Breast epithelium (tissue), 4 donors: ENCODE measurements at regions not wholly inside any gene's neighbourhood (a gene's known extent, or its start where the extent isn't known, plus 50 kb on each side); places are given as distances from the start of the nearest gene placed in this dataset.
"Not testable (repeated sequence)": the region's sequence is repeated elsewhere in the genome, so short reads cannot be mapped to it uniquely, and the experiment has no call there.

Source experiments
- DNase-seq, 2 donors: peaks; one replicate each; pipeline ENCODE4 v3.0.0-alpha.2; 2019; ENCODE audit warnings: low spot score in 2 of 2
- H3K27ac ChIP-seq, 2 donors: fragments of 200-600 bp; sonication (generic) in 1 of 2; one replicate each; pipeline ENCODE4 v1.5.1; 2016 to 2019; ENCODE audit warnings: mild to moderate bottlenecking in 1 of 2
- H3K27me3 ChIP-seq, 2 donors: fragments of 200-600 bp; sonication (generic) in 1 of 2; one replicate each; pipeline versions ENCODE4 v1.5.1 to v1.6.0; 2017 to 2019; ENCODE audit warnings: control low read depth in 1 of 2, mild to moderate bottlenecking in 1 of 2
- H3K36me3 ChIP-seq: fragments of 200-600 bp; one replicate; pipeline ENCODE4 v1.5.1; 2019
- H3K4me1 ChIP-seq, 2 donors: fragments of 200-600 bp; sonication (generic); one replicate each; pipeline ENCODE4 v1.5.1; 2016 to 2019; ENCODE audit warnings: control low read depth in 1 of 2
- H3K4me3 ChIP-seq, 3 donors: fragments of 200-600 bp; sonication (generic); 1 replicate in 2 of 3; 2 replicates in 1 of 3; pipeline ENCODE4 v1.5.1; 2016 to 2019; ENCODE audit warnings: mild to moderate bottlenecking in 3 of 3, moderate library complexity in 2 of 3
- H3K9me3 ChIP-seq, 2 donors: fragments of 200-600 bp; sonication (generic) in 1 of 2; one replicate each; pipeline ENCODE4 v1.5.1; 2016 to 2019; ENCODE audit warnings: control low read depth in 1 of 2
- POLR2A ChIP-seq: fragments of 450-650 bp; IDR thresholded peaks from one replicate; pipeline ENCODE4 v1.6.1; 2016; ENCODE audit warnings: antibody characterized with exemption, mild to moderate bottlenecking, moderate library complexity
- POLR2AphosphoS5 ChIP-seq, 3 donors: sonication (generic); formaldehyde crosslinking; IDR thresholded peaks; one replicate each; pipeline ENCODE4 v1.6.1; 2017; ENCODE audit warnings: antibody characterized with exemption in 3 of 3
- intact Hi-C: fragments of 100-400 bp; cut with DNase I; formaldehyde crosslinking; loops from one replicate; pipeline ENCODE4 v1.15.1; 2023; ENCODE audit warnings: low total_unique reads
- TF ChIP-seq, protein P1 (sequence below), 3 donors: fragments of 450-650 bp; IDR thresholded peaks; one replicate each; pipeline ENCODE4 v1.5.1; 2016 to 2017; ENCODE audit warnings: antibody characterized with exemption in 3 of 3, mild to moderate bottlenecking in 3 of 3, moderate library complexity in 3 of 3

DNA sequence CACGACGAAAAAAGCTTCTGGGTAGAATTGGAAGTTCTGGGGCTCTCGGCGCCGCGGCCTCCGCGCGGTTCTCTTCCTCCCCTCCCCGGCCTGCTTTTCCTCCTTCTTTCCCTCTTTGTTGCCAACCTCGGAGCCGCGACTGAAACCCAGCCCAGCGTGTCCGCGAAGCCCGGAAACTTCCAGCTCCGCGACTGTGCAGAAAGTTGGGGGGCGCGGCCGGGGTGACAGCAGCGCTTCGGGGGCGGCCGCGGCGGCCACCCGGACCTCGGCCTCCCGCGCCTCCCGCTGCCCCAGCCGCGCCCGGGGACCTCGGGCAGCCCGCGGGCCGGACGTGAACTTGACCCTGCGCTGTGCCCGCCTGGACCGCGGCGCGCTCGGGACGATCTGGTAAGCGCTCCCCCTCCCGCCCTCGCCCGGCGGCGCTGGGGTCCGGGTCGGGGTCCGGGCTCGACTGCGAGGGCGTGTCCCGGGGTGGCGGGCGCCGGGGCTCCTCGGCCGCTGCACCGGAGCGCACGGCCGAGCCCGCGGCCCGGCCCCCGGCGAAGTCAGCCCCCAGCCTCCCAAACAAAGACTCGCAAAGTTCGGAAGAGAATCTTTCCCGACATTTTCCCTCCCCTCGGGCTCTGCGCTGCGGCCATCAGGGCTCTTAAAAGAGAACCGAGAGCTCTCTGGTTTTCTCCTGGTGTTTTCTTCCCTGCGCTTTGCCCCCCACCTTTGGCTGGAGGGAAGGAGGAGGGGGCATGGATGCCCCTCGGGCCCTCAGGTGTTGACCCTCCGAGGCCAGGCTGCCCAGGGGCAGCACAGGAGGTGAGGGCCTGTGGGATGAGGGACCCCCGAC, 67.9 kb upstream of the WNT7B start:
- intact Hi-C loops = no loop called here
- no peak for DNase-seq
- no peak for TF ChIP-seq POLR2A
- TF ChIP-seq POLR2AphosphoS5 (IDR thresholded peaks at IDR 0.05) = peak in 1 of 3 donors; percentile 1

DNA sequence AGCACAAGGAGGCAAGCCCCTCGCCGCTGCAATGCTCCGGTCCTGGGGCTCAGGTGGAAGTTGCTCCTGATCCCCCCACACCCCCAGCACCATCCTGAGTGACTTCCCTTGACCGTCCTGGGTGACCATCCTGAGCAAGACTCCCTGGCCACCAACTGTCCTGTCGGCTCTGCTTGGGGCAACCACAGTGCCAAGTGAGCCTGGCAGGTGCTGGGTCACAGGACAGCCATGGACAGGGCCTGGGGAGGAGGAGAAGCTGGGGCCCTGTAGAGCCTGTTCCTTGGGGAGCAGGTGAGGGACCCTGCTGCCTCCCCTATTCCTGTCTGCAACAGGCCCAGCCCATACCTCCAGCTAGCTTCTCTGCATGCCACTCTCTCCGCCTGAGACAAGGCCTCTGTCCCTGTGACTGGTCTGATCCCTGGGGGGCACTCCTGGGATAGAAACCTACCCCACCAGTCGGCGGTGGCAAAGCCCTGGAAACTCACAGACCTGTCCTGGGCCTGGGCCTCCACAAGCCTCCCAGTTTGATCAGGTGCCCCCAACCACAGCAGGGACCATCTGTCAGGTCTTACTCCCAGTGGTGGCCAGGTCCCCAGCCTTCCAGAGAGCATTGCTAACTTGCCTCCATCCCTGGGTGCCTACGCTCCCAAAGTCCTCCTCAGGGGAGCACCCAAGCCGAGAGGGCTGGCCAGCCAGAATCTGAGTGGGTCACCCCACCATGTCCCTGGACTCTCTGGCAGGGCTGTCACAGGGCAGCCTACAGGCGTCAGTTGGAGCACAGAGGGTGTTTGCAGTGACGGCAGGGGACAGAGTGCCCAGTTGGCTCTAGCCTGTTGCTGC, 68.7 kb upstream of the WNT7B start:
- Histone ChIP-seq H3K27me3 (no peaks in the 10 kb centered on the region), H3K27ac (peak overlapping the region; percentile 99 to 100), H3K4me3 (peak overlapping the region; percentile 56 to 83 (median 76)), H3K4me1 (peaks cover 14 to 26% of the 10 kb centered on the region in 2 donors), H3K9me3 (no peaks in the 10 kb centered on the region), H3K36me3 (no peaks in the 10 kb centered on the region)
- intact Hi-C loops = no loop called here
- DNase-seq = peak in 1 of 2 donors; percentile 54
- TF ChIP-seq, protein P1, sequence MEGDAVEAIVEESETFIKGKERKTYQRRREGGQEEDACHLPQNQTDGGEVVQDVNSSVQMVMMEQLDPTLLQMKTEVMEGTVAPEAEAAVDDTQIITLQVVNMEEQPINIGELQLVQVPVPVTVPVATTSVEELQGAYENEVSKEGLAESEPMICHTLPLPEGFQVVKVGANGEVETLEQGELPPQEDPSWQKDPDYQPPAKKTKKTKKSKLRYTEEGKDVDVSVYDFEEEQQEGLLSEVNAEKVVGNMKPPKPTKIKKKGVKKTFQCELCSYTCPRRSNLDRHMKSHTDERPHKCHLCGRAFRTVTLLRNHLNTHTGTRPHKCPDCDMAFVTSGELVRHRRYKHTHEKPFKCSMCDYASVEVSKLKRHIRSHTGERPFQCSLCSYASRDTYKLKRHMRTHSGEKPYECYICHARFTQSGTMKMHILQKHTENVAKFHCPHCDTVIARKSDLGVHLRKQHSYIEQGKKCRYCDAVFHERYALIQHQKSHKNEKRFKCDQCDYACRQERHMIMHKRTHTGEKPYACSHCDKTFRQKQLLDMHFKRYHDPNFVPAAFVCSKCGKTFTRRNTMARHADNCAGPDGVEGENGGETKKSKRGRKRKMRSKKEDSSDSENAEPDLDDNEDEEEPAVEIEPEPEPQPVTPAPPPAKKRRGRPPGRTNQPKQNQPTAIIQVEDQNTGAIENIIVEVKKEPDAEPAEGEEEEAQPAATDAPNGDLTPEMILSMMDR (IDR thresholded peaks at IDR 0.05) = no peak
- peak in 2 of 3 donors; percentile 10 to 18 for TF ChIP-seq POLR2AphosphoS5 (IDR thresholded peaks at IDR 0.05)

More for the DNA sequence above, 67.9 kb upstream of the WNT7B start:
- Histone ChIP-seq H3K27ac (peak overlapping the region; percentile 99 to 100), H3K4me1 (peaks cover 14 to 19% of the 10 kb centered on the region in 2 donors), H3K4me3 (peak overlapping the region; percentile 56 to 83 (median 76)), H3K27me3 (no peaks in the 10 kb centered on the region), H3K9me3 (no peaks in the 10 kb centered on the region), H3K36me3 (no peaks in the 10 kb centered on the region)

DNA sequence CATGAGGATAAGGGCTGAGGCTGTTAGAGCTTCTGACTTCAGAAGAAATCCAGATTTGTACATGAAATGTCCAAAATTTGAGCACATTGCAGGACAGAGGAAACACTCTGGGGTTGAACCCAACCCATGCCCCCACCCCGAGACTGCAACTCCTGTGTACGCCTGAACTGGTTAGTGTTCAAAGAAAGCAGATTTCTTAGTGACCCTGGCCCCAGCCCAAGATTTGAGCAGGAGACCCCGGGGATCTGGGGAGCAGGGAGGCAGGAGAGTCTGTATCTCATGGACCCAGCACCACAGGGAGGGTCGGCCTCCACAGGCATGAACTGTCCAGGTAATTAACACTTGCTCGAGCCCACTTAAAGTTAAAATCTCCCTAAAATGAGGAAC, 69.3 kb upstream of the WNT7B start:
- Histone ChIP-seq H3K9me3 (no peaks in the 10 kb centered on the region), H3K36me3 (no peaks in the 10 kb centered on the region), H3K4me3 (peak overlapping the region; percentile 56 to 83 (median 76)), H3K27me3 (no peaks in the 10 kb centered on the region), H3K27ac (peak overlapping the region; percentile 99 to 100), H3K4me1 (peaks cover 13 to 31% of the 10 kb centered on the region in 2 donors)
- no peak for DNase-seq
- intact Hi-C loops = no loop called here
- no peak for TF ChIP-seq POLR2AphosphoS5 (IDR thresholded peaks at IDR 0.05)

- peak in 1 of 3 donors; percentile 30 for TF ChIP-seq POLR2AphosphoS5 (IDR thresholded peaks at IDR 0.05)
- TF ChIP-seq, protein P1 (IDR thresholded peaks at IDR 0.05) = no peak
- TF ChIP-seq POLR2A = no peak
- Histone ChIP-seq H3K4me3 (peak overlapping the region in 2 of 3 donors; percentile 76 to 83), H3K4me1 (peaks cover 10 to 35% of the 10 kb centered on the region in 2 donors), H3K36me3 (no peaks in the 10 kb centered on the region), H3K9me3 (no peaks in the 10 kb centered on the region), H3K27ac (peak overlapping the region; percentile 99 to 100), H3K27me3 (no peaks in the 10 kb centered on the region)
- peak; percentile 45 to 57 for DNase-seq
- intact Hi-C loops = no loop called here
These were observed 70.3 kb upstream of the WNT7B start for GRCh38 chr22:46047226-46047625.

DNA sequence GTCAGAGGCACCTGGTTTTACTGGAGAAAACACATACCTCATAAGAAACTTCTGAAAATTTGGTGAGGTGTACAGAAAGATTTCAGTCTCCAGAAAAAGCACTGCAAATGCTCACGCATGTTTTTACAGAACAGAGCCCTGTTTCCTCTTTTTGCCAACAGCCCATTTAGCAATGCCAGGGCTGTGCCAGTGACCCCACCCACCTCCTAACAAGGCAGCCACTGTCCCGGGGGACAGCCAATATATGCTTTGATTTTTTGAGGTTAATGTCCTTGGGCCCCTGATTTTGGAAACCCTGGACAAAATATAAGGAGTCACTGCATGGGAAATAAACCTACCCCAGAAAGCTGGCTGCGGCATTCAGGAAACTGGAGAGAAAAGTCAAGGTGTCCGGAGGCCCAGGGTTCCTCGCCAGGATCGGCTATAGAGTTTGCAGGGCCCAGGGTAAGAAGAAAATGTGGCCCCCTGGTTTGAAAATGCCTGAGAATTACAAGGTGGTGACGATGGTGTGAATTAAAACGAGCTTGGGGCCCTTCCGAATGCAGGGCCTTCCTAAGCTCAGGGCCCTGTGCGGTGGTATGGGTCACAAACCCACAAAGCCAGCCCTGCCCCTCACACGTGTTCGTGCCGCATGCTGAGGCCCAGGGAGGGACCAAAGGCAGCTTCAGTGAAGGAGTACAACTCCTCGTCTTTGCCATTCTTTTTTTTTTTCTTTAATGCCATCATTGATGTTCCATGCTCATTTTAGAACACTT, 71.1 kb upstream of the WNT7B start:
- H3K27me3 ChIP-seq = no peaks in the 10 kb centered on the region
- peak overlapping the region in 2 of 3 donors; percentile 76 to 83 for H3K4me3 ChIP-seq
- TF ChIP-seq POLR2AphosphoS5 (IDR thresholded peaks at IDR 0.05) (no peak), POLR2A (no peak)
- TF ChIP-seq, protein P1 (IDR thresholded peaks at IDR 0.05) = no peak
- intact Hi-C loops = no loop called here
- H3K4me1 ChIP-seq = peaks cover 13 to 40% of the 10 kb centered on the region in 2 donors
- peak; percentile 53 to 60 for DNase-seq
- H3K9me3 ChIP-seq = no peaks in the 10 kb centered on the region
- peak overlapping the region; percentile 99 to 100 for H3K27ac ChIP-seq
- H3K36me3 ChIP-seq = no peaks in the 10 kb centered on the region

DNA sequence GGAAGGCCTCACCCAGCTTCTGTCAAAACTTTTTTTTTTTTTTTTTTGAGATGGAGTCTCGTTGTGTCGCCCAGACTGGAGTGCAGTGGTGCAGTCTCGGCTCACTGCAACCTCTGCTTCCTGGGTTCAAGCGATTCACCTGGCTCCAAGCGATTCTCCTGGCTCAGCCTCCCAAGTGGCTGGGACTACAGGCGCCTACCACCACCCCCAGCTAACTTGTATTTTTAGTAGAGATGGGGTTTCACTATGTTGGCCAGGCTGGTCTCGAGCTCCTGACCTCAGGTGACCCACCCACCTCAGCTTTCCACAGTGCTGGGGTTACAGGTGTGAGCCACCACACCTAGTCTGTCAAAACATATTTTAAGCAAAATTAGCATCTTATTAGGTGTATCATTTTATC, 71.7 kb upstream of the WNT7B start:
- H3K4me3 ChIP-seq = peak overlapping the region in 1 of 3 donors; percentile 76
- H3K9me3 ChIP-seq, intact Hi-C loops, H3K36me3 ChIP-seq, H3K27me3 ChIP-seq: not testable (repeated sequence)
- DNase-seq = peak; percentile 6 to 16
- peaks cover 13 to 40% of the 10 kb centered on the region in 2 donors for H3K4me1 ChIP-seq
- H3K27ac ChIP-seq = peak overlapping the region; percentile 99 to 100
